ENCODE measurements at regions not wholly inside any gene's neighbourhood (a gene's known extent, or its start where the extent isn't known, plus 50 kb on each side); places are given as distances from the start of the nearest gene placed in this dataset.

DNA sequence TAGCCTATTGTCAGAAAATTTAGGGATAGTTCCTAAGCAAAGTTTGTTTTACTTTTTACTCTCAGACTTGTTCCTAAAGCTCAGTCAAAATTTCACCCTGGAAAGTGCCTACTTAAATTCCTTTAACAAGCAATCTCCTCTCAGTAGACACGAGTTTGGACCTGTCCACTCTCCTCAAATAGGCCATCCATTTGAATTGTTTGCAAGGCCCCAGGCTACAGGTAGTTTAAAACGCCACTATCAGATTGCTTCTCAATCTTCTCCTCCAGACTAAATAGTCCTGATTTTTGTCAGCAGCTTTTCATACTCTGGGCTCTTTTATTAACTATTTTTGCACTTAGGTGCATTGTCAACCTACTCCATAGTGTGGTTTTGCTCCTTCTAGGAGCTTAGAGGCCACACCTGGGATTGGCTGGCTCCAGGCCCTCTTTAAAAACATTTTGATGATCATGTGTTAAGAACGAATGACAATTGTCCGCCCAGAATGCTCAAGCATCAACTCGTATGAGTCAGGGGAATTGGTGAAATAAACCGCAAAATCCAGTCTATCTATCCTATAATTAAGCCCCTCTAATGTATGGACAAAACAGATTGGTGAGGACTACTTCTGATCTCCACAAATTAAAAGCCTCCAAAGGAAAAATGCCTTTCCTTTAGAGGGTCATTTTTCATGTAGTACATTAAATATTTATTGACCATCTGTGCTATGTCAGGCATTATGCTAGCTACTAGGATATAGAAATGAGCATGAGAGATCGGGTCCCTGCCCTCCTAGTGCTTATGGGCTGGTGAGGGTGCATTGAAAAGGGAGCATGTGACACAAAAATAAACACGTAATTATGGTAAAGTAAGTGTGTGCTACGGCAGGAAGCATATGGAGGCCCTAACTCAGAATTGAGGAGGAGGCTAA lies 333.8 kb upstream of the TNP1 start:
- no peak for TF ChIP-seq Cebpa-rat (IDR thresholded peaks at IDR 0.05)
- H3K27ac ChIP-seq: no peak overlapping the region
- no peak overlapping the region for H3K9ac ChIP-seq
- no peak overlapping the region for H3K4me2 ChIP-seq
- H3K27me3 ChIP-seq: peaks cover 0 to 100% (median 0%) of the 10 kb centered on the region in 11 experiments; a peak in 7 of 22 replicates
- peaks cover 0 to 6% (median 0%) of the 10 kb centered on the region in 11 experiments; a peak in 2 of 22 replicates for H3K36me3 ChIP-seq
- no peak overlapping the region for H3K4me3 ChIP-seq
- no peaks in the 10 kb centered on the region for H4K20me1 ChIP-seq
- H3K9me3 ChIP-seq (replicated peaks in 1 of 11): peaks cover 0 to 22% (median 7%) of the 10 kb centered on the region in 11 experiments; a peak in 12 of 22 replicates
- no peaks in the 10 kb centered on the region for H3K4me1 ChIP-seq

DNA sequence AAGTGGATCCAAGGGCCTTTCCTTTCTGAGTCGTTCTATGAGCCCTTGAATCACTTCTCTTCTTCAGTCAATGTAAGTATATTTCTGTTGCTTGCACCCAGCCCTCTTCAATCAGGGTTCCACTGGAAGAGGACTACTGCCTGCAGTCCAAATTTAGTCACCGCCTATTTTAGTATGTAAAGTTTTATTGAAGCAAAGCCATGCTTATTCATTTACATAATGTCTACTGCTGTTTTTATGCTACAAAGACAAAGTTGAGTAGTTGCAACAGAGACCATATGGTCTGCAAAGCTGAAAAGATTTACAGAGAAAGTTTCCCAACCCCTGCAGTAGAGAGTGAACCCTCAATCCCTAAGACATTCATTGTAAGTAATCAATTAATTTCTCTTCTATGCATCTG lies 332.5 kb upstream of the TNP1 start:
- no peak overlapping the region for H3K27ac ChIP-seq
- TF ChIP-seq Cebpa-rat (IDR thresholded peaks at IDR 0.05): no peak
- H3K4me3 ChIP-seq: no peak overlapping the region
- no peak overlapping the region for H3K9ac ChIP-seq
- H4K20me1 ChIP-seq: no peaks in the 10 kb centered on the region
- peaks cover 0 to 18% (median 7%) of the 10 kb centered on the region in 11 experiments; a peak in 12 of 22 replicates for H3K9me3 ChIP-seq (replicated peaks in 1 of 11)
- no peaks in the 10 kb centered on the region for H3K4me1 ChIP-seq
- peaks cover 0 to 6% (median 0%) of the 10 kb centered on the region in 11 experiments; a peak in 2 of 22 replicates for H3K36me3 ChIP-seq
- H3K27me3 ChIP-seq: peaks cover 0 to 100% (median 0%) of the 10 kb centered on the region in 11 experiments; a peak in 7 of 22 replicates
- no peak overlapping the region for H3K4me2 ChIP-seq

DNA sequence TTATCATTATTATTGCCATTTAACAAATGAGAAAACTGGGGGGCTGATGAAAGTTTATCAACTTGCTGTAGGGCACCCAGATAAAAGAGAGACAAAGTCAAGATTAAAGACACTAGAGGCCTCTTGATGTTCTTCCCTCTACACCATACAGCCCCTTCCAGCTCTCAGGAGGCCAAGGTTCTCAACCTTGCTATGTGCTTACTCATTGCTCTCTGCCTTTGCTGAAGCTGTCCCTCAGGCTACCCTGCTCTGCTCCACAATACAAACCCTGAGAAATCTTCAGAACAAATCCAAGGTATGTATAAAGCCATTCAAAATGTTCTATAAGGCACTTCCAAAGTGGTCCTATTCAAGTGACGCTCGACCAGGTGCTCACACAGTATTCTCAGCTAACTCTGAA lies 329.9 kb upstream of the TNP1 start:
- H4K20me1 ChIP-seq: no peaks in the 10 kb centered on the region
- no peak overlapping the region for H3K9ac ChIP-seq
- H3K4me2 ChIP-seq: no peak overlapping the region
- H3K27ac ChIP-seq: no peak overlapping the region
- H3K9me3 ChIP-seq (replicated peaks in 1 of 11): no peaks in the 10 kb centered on the region
- no peak overlapping the region for H3K4me3 ChIP-seq
- no peaks in the 10 kb centered on the region for H3K36me3 ChIP-seq
- H3K27me3 ChIP-seq: peaks cover 0 to 100% (median 0%) of the 10 kb centered on the region in 11 experiments; a peak in 6 of 22 replicates
- H3K4me1 ChIP-seq: no peaks in the 10 kb centered on the region
- TF ChIP-seq Cebpa-rat (IDR thresholded peaks at IDR 0.05): no peak

DNA sequence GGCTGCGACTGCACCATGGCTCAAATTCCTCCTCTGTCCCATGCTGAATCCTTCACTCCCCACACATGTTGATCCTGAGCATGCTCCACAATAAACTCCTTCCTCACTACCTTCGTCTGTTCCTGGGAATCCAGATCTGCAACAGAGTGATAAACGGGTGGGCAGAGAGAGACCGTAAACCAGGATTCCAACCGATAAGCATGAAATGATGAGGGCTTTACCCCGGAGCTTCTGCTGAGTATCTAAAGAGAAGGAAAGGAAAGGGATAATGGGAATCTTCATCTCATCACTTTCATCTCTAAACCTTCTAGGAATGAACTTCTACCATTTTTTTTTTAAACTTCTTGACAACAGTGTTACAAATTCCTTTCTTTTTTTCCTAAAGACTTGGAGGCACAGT lies 329.3 kb upstream of the TNP1 start:
- H3K4me2 ChIP-seq: no peak overlapping the region
- no peak for TF ChIP-seq Cebpa-rat (IDR thresholded peaks at IDR 0.05)
- no peaks in the 10 kb centered on the region for H4K20me1 ChIP-seq
- H3K36me3 ChIP-seq: no peaks in the 10 kb centered on the region
- H3K4me3 ChIP-seq: no peak overlapping the region
- H3K27ac ChIP-seq: no peak overlapping the region
- H3K9me3 ChIP-seq (replicated peaks in 1 of 11): no peaks in the 10 kb centered on the region
- no peaks in the 10 kb centered on the region for H3K4me1 ChIP-seq
- H3K27me3 ChIP-seq: peaks cover 0 to 96% (median 0%) of the 10 kb centered on the region in 11 experiments; a peak in 6 of 22 replicates
- no peak overlapping the region for H3K9ac ChIP-seq

DNA sequence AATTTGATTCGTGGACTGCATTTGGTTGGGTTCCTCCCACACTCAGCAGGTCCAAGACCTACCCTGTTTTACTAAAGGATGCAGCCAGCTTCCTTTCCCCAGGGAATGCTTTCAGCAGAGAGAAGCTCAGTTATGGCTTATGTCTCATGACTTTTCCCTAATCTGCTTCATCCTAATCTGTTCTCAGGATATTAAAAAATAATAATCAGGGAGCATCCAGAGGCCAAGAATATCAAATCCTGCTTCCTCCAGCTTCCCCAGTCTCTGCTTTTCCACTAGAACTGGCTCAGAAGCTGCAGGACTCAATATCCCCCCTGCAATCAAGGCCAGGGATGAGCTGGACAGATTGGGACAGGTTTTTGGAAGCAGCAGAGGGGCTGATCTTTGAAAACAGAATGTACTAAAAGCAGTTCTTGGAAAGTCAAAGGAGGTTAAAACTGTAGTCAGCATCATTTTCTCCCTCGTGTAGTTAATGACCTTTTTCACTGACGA lies 326.9 kb upstream of the TNP1 start:
- Histone ChIP-seq H3K4me1 (no peaks in the 10 kb centered on the region), H3K27ac (no peak overlapping the region), H3K9ac (no peak overlapping the region)

DNA sequence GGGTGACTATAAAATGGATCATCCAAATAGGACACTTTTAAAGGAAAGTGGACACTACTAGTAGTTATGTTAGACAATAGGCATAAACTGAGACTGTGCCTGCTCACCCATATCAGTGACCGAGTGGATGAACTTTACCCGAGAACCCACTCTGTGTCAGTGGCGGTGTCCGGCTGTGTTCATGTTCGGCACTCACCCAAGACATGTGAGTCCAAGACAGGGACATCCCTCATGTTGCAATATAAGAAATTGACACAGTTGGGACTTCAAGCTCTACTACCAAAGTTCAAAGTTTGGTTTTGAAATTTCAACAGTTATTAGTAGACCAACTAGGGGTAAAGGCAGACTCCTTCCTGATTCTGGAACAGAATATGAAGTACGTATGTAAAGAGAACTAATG lies 326.3 kb upstream of the TNP1 start:
- TF ChIP-seq Cebpa-rat (IDR thresholded peaks at IDR 0.05): no peak
- Histone ChIP-seq H3K9me3 (replicated peaks in 1 of 11) (no peaks in the 10 kb centered on the region), H3K4me2 (no peak overlapping the region), H3K9ac (no peak overlapping the region), H3K36me3 (no peaks in the 10 kb centered on the region), H3K27ac (no peak overlapping the region), H3K27me3 (peaks cover 0 to 94% (median 0%) of the 10 kb centered on the region in 11 experiments; a peak in 5 of 22 replicates), H3K4me3 (no peak overlapping the region), H4K20me1 (no peaks in the 10 kb centered on the region), H3K4me1 (no peaks in the 10 kb centered on the region)

More for the DNA sequence above, 326.9 kb upstream of the TNP1 start:
- Histone ChIP-seq H3K4me3 (no peak overlapping the region), H3K27me3 (peaks cover 0 to 95% (median 0%) of the 10 kb centered on the region in 11 experiments; a peak in 5 of 22 replicates), H3K36me3 (no peaks in the 10 kb centered on the region), H4K20me1 (no peaks in the 10 kb centered on the region), H3K9me3 (replicated peaks in 1 of 11) (no peaks in the 10 kb centered on the region), H3K4me2 (no peak overlapping the region)
- TF ChIP-seq Cebpa-rat (IDR thresholded peaks at IDR 0.05): no peak

DNA sequence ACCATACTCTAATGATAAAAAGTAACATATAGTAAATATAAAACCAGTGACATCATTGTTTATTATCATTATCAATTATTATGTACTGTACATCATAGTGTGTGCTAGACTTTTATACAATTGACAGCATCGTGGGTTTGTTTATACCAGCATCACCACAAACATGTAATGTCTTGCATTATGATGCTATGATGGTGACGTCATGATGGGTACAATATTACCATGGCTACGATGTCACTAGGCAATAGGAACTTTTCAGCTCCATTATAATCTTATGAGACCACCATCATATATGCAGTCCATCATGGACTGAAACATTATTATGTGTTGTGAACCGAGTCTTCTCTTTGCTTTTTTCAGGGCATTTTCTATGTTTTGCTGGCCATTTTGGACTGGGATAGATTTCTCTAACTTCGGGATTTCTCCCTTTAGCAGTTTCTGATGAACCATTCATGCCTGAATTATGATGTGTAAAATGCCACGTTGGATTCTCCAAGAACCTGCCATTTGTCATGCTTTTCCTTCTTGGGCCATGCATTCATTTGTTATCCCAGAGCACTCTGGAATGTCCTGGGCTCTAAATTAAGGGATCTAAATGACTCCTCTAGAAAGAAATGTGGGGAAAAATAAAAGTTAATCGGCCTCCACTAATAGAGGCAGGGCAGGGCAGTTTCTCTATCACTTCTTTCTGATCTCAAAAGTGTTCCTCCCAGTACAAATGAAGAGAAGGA lies 325.6 kb upstream of the TNP1 start:
- Histone ChIP-seq H3K9me3 (replicated peaks in 1 of 11) (no peaks in the 10 kb centered on the region), H4K20me1 (no peaks in the 10 kb centered on the region), H3K27ac (no peak overlapping the region), H3K9ac (no peak overlapping the region), H3K4me3 (no peak overlapping the region), H3K4me2 (no peak overlapping the region), H3K36me3 (no peaks in the 10 kb centered on the region), H3K4me1 (no peaks in the 10 kb centered on the region), H3K27me3 (peaks cover 0 to 94% (median 0%) of the 10 kb centered on the region in 11 experiments; a peak in 5 of 22 replicates)
- TF ChIP-seq Cebpa-rat (IDR thresholded peaks at IDR 0.05): no peak

DNA sequence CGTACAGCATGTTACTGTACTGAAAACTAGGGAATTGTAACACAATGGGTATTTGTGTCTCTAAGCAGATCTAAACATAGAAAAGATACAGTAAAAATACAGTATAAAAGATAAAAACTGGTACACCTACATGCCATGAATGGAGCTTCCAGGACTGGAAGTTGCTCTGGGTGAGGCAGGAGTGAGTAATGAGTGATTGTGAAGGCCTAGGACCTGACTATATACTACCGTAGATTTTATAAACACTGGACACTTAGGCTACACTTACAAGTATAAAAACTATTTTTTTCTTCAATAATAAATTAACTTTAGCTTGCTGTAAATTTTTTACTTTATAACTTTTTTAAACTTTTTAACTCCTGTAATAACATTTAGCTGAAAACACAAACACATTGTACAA lies 324.4 kb upstream of the TNP1 start:
- no peak for TF ChIP-seq Cebpa-rat (IDR thresholded peaks at IDR 0.05)
- no peak overlapping the region for H3K27ac ChIP-seq
- no peak overlapping the region for H3K4me3 ChIP-seq
- H3K4me1 ChIP-seq: no peaks in the 10 kb centered on the region
- H3K36me3 ChIP-seq: no peaks in the 10 kb centered on the region
- no peaks in the 10 kb centered on the region for H4K20me1 ChIP-seq
- H3K9ac ChIP-seq: no peak overlapping the region
- peaks cover 0 to 94% (median 0%) of the 10 kb centered on the region in 11 experiments; a peak in 5 of 22 replicates for H3K27me3 ChIP-seq
- H3K9me3 ChIP-seq (replicated peaks in 1 of 11): no peaks in the 10 kb centered on the region
- no peak overlapping the region for H3K4me2 ChIP-seq

DNA sequence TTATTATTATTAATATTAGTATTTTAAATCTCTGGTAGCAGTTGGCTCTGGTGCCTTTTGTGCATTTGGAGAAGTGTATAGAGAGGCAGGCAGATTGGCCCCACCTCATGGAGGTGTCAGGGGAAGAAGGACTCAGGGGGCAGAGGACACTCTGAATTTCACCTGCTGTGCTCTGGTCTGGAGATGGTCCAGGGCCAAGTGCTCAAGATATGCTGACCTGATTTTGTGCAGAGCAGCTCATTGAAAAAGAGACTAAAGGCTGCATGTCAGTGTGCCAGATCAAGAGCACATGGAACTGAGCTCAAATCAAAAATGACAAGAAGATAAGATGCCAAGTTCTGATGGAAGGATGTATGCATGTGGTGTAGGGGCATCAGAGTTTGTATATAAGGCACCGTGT lies 323.6 kb upstream of the TNP1 start:
- Histone ChIP-seq H3K4me2 (no peak overlapping the region), H4K20me1 (no peaks in the 10 kb centered on the region), H3K27me3 (peaks cover 0 to 94% (median 0%) of the 10 kb centered on the region in 11 experiments; a peak in 5 of 22 replicates), H3K9me3 (replicated peaks in 1 of 11) (peaks cover 0 to 1% (median 0%) of the 10 kb centered on the region in 11 experiments; a peak in 2 of 22 replicates), H3K4me3 (no peak overlapping the region), H3K36me3 (no peaks in the 10 kb centered on the region), H3K4me1 (no peaks in the 10 kb centered on the region), H3K27ac (no peak overlapping the region), H3K9ac (no peak overlapping the region)
- no peak for TF ChIP-seq Cebpa-rat (IDR thresholded peaks at IDR 0.05)

Measured in BLaER1 treated with 17β-estradiol and CSF1 and Interleukin-3, amounts not matched to agents 10 nM and 100 nM (cell line).